ENCODE measurements at regions not wholly inside any gene's neighbourhood (a gene's known extent, or its start where the extent isn't known, plus 50 kb on each side); places are given as distances from the start of the nearest gene placed in this dataset.

DNA sequence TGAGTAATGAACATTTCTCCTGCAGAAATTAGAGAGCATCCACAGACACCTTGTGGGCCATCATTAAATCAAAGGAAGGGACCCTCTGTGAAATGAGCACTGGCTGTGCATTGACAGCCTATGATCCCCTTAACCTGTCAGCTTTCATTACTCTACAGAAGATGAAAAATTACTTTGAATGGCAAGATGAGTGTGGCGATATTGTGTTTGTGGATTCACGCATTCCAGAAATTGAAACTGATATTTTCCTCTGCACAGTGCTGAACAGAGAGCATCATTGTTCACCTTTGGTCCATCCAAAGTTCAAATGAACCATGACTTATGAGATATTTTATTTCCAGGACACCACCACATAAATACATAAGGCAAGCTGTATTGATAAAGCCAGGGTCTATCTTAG is 374.8 kb upstream of the ANXA10 start:
- TF ChIP-seq SRF (IDR thresholded peaks at IDR 0.05; ENCODE audit: low read depth, low read length) (no peak), TCF12 (IDR thresholded peaks at IDR 0.05; ENCODE audit: low read depth, low read length) (no peak), SP4 (IDR thresholded peaks at IDR 0.05; ENCODE audit: low read length) (no peak), POLR2AphosphoS5 (IDR thresholded peaks at IDR 0.05; ENCODE audit: low read depth, low read length) (no peak), CTCF (IDR thresholded peaks at IDR 0.05; ENCODE audit: control extremely low read depth in 1 of 3, insufficient read depth in 1 of 3, low read depth in 1 of 3, low read length in 3 of 3) (no peak)
- TF ChIP-seq, protein P1, sequence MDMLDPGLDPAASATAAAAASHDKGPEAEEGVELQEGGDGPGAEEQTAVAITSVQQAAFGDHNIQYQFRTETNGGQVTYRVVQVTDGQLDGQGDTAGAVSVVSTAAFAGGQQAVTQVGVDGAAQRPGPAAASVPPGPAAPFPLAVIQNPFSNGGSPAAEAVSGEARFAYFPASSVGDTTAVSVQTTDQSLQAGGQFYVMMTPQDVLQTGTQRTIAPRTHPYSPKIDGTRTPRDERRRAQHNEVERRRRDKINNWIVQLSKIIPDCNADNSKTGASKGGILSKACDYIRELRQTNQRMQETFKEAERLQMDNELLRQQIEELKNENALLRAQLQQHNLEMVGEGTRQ (IDR thresholded peaks at IDR 0.05; ENCODE audit: low read length), result no peak
- TF ChIP-seq, protein P2, sequence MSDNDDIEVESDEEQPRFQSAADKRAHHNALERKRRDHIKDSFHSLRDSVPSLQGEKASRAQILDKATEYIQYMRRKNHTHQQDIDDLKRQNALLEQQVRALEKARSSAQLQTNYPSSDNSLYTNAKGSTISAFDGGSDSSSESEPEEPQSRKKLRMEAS (IDR thresholded peaks at IDR 0.05), result no peak
